ENCODE measurements at regions not wholly inside any gene's neighbourhood (a gene's known extent, or its start where the extent isn't known, plus 50 kb on each side); places are given as distances from the start of the nearest gene placed in this dataset.

DNA sequence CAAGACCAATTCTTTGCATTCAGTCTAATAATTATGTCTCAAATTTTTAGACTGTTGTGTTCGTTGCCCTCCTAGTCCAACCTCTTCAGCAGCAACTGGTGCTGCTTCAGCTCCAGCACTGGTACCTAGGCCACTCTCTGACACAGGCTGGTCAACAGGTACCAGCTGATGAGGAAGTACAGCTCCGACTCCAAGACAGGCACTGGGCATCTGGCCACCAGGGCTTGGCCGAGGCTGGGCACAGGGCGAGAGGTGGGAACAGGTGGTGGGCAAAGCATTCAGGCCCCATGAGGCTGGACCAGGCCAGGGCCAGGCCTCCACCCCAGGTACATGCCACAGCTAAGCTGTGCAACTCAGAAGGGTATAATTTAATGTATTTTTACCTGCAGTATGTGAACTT lies 151.5 kb upstream of the AGR3 start:
- TF ChIP-seq, protein P1, sequence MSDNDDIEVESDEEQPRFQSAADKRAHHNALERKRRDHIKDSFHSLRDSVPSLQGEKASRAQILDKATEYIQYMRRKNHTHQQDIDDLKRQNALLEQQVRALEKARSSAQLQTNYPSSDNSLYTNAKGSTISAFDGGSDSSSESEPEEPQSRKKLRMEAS (IDR thresholded peaks at IDR 0.05): no peak

DNA sequence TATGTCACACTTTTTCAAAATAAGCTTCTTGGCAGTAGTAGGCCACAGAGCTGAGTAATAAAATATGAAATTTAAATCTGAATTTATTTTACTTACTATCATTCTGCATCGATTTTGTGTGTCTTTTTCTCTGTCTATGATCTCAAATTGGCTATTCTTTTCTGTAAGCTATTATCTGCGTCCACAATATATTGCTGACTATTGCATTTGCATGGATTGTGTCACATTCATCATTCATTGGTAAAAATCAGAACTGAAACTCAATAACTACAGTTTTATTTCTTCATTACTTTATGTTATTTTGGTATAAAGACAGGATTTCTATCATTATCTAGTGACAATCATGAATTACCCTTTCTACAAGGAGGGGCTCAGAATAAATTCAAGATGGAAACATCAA lies 154.8 kb upstream of the AGR3 start:
- TF ChIP-seq, protein P1 (IDR thresholded peaks at IDR 0.05): no peak
- TF ChIP-seq EGR1 (IDR thresholded peaks at IDR 0.05) (no peak), ZBTB7A (IDR thresholded peaks at IDR 0.05; ENCODE audit: low read depth) (no peak), RAD21 (IDR thresholded peaks at IDR 0.05; ENCODE audit: low read depth) (no peak), CEBPB (IDR thresholded peaks at IDR 0.05) (no peak), YY1 (IDR thresholded peaks at IDR 0.05; ENCODE audit: low read depth) (no peak), CREB1 (IDR thresholded peaks at IDR 0.05; ENCODE audit: low read depth) (no peak), FOXM1 (IDR thresholded peaks at IDR 0.05; ENCODE audit: borderline replicate concordance, low read depth) (no peak), TAF1 (IDR thresholded peaks at IDR 0.05; ENCODE audit: low read depth) (no peak), TEAD4 (IDR thresholded peaks at IDR 0.05) (no peak), NFIC (IDR thresholded peaks at IDR 0.05) (no peak), EP300 (IDR thresholded peaks at IDR 0.05; ENCODE audit: borderline replicate concordance) (no peak), TCF12 (IDR thresholded peaks at IDR 0.05; ENCODE audit: low read depth) (no peak)
- TF ChIP-seq, protein P2, sequence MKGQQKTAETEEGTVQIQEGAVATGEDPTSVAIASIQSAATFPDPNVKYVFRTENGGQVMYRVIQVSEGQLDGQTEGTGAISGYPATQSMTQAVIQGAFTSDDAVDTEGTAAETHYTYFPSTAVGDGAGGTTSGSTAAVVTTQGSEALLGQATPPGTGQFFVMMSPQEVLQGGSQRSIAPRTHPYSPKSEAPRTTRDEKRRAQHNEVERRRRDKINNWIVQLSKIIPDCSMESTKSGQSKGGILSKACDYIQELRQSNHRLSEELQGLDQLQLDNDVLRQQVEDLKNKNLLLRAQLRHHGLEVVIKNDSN (IDR thresholded peaks at IDR 0.05): no peak
- TF ChIP-seq, protein P3, sequence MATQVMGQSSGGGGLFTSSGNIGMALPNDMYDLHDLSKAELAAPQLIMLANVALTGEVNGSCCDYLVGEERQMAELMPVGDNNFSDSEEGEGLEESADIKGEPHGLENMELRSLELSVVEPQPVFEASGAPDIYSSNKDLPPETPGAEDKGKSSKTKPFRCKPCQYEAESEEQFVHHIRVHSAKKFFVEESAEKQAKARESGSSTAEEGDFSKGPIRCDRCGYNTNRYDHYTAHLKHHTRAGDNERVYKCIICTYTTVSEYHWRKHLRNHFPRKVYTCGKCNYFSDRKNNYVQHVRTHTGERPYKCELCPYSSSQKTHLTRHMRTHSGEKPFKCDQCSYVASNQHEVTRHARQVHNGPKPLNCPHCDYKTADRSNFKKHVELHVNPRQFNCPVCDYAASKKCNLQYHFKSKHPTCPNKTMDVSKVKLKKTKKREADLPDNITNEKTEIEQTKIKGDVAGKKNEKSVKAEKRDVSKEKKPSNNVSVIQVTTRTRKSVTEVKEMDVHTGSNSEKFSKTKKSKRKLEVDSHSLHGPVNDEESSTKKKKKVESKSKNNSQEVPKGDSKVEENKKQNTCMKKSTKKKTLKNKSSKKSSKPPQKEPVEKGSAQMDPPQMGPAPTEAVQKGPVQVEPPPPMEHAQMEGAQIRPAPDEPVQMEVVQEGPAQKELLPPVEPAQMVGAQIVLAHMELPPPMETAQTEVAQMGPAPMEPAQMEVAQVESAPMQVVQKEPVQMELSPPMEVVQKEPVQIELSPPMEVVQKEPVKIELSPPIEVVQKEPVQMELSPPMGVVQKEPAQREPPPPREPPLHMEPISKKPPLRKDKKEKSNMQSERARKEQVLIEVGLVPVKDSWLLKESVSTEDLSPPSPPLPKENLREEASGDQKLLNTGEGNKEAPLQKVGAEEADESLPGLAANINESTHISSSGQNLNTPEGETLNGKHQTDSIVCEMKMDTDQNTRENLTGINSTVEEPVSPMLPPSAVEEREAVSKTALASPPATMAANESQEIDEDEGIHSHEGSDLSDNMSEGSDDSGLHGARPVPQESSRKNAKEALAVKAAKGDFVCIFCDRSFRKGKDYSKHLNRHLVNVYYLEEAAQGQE (IDR thresholded peaks at IDR 0.05; ENCODE audit: low read depth): no peak

DNA sequence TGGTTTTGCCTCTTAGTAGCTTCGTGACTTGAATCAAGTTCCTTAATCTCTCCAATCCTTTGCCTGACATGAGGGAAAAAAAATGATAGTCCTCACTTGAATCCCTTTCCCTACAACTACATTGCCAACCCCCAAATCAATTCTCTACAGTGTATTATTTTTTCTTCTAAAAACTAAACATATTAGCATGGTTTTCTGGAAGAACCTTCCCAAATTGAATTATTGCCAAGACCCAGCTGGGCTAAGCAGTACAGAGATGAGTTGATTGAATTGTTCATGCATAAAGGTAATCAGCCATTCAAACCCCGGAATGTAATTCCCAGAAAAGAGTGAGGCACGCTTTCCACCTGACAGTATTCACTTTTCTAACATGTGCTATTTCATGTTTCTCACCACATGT lies 155.6 kb upstream of the AGR3 start:
- TF ChIP-seq FOXM1 (IDR thresholded peaks at IDR 0.05; ENCODE audit: borderline replicate concordance, low read depth) (no peak), TCF12 (IDR thresholded peaks at IDR 0.05; ENCODE audit: low read depth) (no peak)

DNA sequence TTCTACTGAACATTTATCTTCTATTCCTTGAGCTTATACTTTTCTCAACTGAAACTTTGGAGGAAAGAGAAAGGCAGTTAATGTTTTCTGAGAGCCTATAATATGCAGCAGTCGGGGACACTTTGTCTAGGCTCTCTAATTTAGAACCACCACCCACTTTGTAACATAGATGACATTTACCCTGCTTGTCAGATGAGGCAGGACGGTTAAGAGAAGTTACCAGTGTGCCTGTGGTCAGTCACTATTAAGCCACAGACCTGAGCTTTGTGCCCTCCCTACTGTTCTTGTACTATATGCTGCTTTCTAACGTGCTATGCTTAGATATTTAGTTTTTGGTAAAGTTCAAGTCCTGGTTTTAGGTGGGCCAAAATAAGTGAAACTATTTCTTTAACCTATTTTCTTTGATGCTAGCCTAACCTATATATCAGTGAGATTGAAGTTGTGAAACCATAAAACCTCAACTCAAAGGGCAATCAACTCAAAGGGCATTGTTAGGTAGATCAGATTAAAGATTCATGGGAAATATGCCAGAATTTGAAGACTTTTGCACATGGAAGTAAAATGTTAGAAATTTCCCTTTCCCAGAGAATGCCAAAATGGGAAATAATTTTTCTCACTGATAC lies 156.5 kb upstream of the AGR3 start:
- TF ChIP-seq EGR1 (IDR thresholded peaks at IDR 0.05) (no peak), YY1 (IDR thresholded peaks at IDR 0.05; ENCODE audit: low read depth) (no peak), EP300 (IDR thresholded peaks at IDR 0.05; ENCODE audit: borderline replicate concordance) (no peak), RAD21 (IDR thresholded peaks at IDR 0.05; ENCODE audit: low read depth) (no peak), FOXM1 (IDR thresholded peaks at IDR 0.05; ENCODE audit: borderline replicate concordance, low read depth) (no peak), CREB1 (IDR thresholded peaks at IDR 0.05; ENCODE audit: low read depth) (no peak), TCF12 (IDR thresholded peaks at IDR 0.05; ENCODE audit: low read depth) (no peak), TEAD4 (IDR thresholded peaks at IDR 0.05) (no peak), ZBTB7A (IDR thresholded peaks at IDR 0.05; ENCODE audit: low read depth) (no peak), NFIC (IDR thresholded peaks at IDR 0.05) (no peak)
- TF ChIP-seq, protein P3 (IDR thresholded peaks at IDR 0.05; ENCODE audit: low read depth): no peak
- TF ChIP-seq, protein P2 (IDR thresholded peaks at IDR 0.05): no peak

DNA sequence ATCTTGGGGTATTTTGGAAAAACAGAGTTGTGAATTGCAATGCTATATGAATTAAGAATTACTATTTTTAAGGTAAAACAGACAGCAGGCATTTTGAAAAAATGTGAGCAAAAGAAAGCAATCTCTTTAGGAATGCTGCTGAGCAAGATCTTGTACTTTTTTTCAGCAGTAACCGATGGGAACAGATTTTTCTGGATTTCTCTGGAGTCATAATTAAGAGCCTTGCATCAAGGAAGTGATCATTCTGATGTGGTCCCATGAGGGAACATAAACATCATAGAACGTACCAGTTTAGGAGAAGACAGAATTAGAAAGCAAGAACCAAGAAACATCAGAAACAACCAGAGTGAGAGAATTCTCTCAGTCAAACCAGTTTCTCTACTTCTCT lies 157.0 kb upstream of the AGR3 start:
- TF ChIP-seq, protein P3 (IDR thresholded peaks at IDR 0.05; ENCODE audit: low read depth): no peak
- TF ChIP-seq NFIC (IDR thresholded peaks at IDR 0.05) (no peak), RAD21 (IDR thresholded peaks at IDR 0.05; ENCODE audit: low read depth) (no peak), EGR1 (IDR thresholded peaks at IDR 0.05) (no peak), TEAD4 (IDR thresholded peaks at IDR 0.05) (no peak), FOXM1 (IDR thresholded peaks at IDR 0.05; ENCODE audit: borderline replicate concordance, low read depth) (no peak), ZBTB7A (IDR thresholded peaks at IDR 0.05; ENCODE audit: low read depth) (no peak)

Data from Ishikawa (cell line).